HepG2 (cell line): ENCODE measurements at regions not wholly inside any gene's neighbourhood (a gene's known extent, or its start where the extent isn't known, plus 50 kb on each side); places are given as distances from the start of the nearest gene placed in this dataset.

Experiments used
- ATAC-seq: fragments of 200-7000 bp; cut with Tn5 transposase; 3 replicates; pipeline ENCODE4 v1.9.1; 2020; ENCODE audit warnings: mild to moderate bottlenecking, moderate library complexity
- BruUV-seq: library from RNA; stranded (reverse); fragments of 400-500 nt; replicated peaks from 2 replicates; lab custom pipeline; 2021; lab: Mats Ljungman, UMichigan
- CTCF ChIA-PET: fragments of 300-600 bp; formaldehyde crosslinking; extraction: SDS; loops from one replicate; lab custom pipeline; 2021; ENCODE audit warnings: low total read pairs, inconsistent platforms, low intra/inter-chr PET ratio; lab: Yijun Ruan, JAX
- POLR2A ChIA-PET: fragments of 350-600 bp; sonication (Branson Sonifier 250); formaldehyde crosslinking; loops from one replicate; lab custom pipeline; 2020; ENCODE audit warnings: antibody characterized with exemption, inconsistent platforms; lab: Yijun Ruan, JAX
- DNase-seq: peaks from one replicate; pipeline ENCODE4 v3.0.0-alpha.2; 2015; ENCODE audit warnings: low spot score
- FAIRE-seq: peaks from 3 replicates; lab custom pipeline; 2011; peaks lifted over from hg19 to GRCh38; lab: Jason Lieb, UNC
- H2AFZ ChIP-seq: one replicate; pipeline ENCODE4 v1.6.1; 2011; ENCODE audit warnings: low read length, inconsistent platforms
- H3K27ac ChIP-seq: fragments of 300-600 bp; 3 replicates; pipeline ENCODE4 v1.8.0; 2011; ENCODE audit warnings: mixed run types, mild to moderate bottlenecking, mixed read lengths, low read length, inconsistent platforms; ENCODE audit not compliant: insufficient read depth; ENCODE audit errors: extremely low read length
- H3K27me3 ChIP-seq, 2 experiments: fragments of 200-600 bp in 1 of 2; 2 replicates in 1 of 2; 3 replicates in 1 of 2; pipeline versions ENCODE4 v1.6.0 to v1.8.0; 2011; ENCODE audit warnings: low read length in 2 of 2, mild to moderate bottlenecking in 2 of 2, moderate library complexity in 2 of 2, inconsistent platforms in 1 of 2; ENCODE audit not compliant: insufficient read depth in 2 of 2, control insufficient read depth in 1 of 2
- H3K36me3 ChIP-seq, 2 experiments: fragments of 200-600 bp in 1 of 2; replicated peaks in 1 of 2; 2 replicates in 1 of 2; 3 replicates in 1 of 2; pipeline versions ENCODE4 v1.5.1 to v1.8.0; 2011; ENCODE audit warnings: low read length in 2 of 2, inconsistent platforms in 1 of 2; ENCODE audit not compliant: insufficient read depth in 2 of 2, control insufficient read depth in 1 of 2
- H3K4me1 ChIP-seq: 2 replicates; pipeline ENCODE4 v1.5.1; 2012; ENCODE audit warnings: low read length, inconsistent platforms; ENCODE audit not compliant: insufficient read depth
- H3K4me2 ChIP-seq: 2 replicates; pipeline ENCODE4 v1.6.0; 2011; ENCODE audit warnings: low read depth, low read length, inconsistent platforms
- H3K4me3 ChIP-seq, 3 experiments: fragments of 200-600 bp in 1 of 3; sonication (generic), shearing (Covaris generic) in 1 of 3; replicated peaks in 1 of 3; 2 replicates each; pipeline ENCODE4 v1.5.1; 2011 to 2016; ENCODE audit warnings: low read length in 3 of 3, inconsistent platforms in 2 of 3, low read depth in 2 of 3, mild to moderate bottlenecking in 2 of 3, control low read depth in 1 of 3, mixed read lengths in 1 of 3; ENCODE audit not compliant: insufficient read depth in 1 of 3
- H3K79me2 ChIP-seq: one replicate; pipeline ENCODE4 v1.6.1; 2011; ENCODE audit warnings: low read length, inconsistent platforms; ENCODE audit not compliant: insufficient read depth
- H3K9ac ChIP-seq: 2 replicates; pipeline ENCODE4 v1.6.0; 2011; ENCODE audit warnings: mild to moderate bottlenecking, low read depth, low read length, inconsistent platforms; ENCODE audit not compliant: insufficient read depth
- H3K9me3 ChIP-seq: 2 replicates; pipeline ENCODE4 v1.5.1; 2012; ENCODE audit warnings: mild to moderate bottlenecking, low read length
- H4K20me1 ChIP-seq: 2 replicates; pipeline ENCODE4 v1.6.0; 2011; ENCODE audit warnings: inconsistent platforms, mild to moderate bottlenecking, low read length, moderate library complexity; ENCODE audit not compliant: insufficient read depth
- KDM6A ChIP-seq: IDR thresholded peaks from 2 replicates; pipeline ENCODE4 v1.6.1; 2016; ENCODE audit warnings: low read depth
- MYC ChIP-seq: sonication (generic); formaldehyde crosslinking; IDR thresholded peaks from 2 replicates; pipeline ENCODE4 v1.9.0; 2021; ENCODE audit warnings: missing genetic modification reagents, borderline replicate concordance
- SIX1 ChIP-seq: sonication (generic); formaldehyde crosslinking; IDR thresholded peaks from 2 replicates; pipeline ENCODE4 v1.4.0; 2020; ENCODE audit warnings: missing genetic modification reagents, borderline replicate concordance
- ZNF549 ChIP-seq: sonication (generic); formaldehyde crosslinking; IDR thresholded peaks from 2 replicates; pipeline ENCODE4 v1.5.0; 2020; ENCODE audit warnings: missing genetic modification reagents
- WGBS: methylation state at CpG from one replicate; pipeline ENCODE4 v1.1.6; 2017; ENCODE audit warnings: low lambda C conversion rate; 5-methylcytosine and 5-hydroxymethylcytosine counted together
- in situ Hi-C: cut with HindIII; loops from 2 replicates; pipeline ENCODE4 v1.10.0; 2017; ENCODE audit warnings: low pct_unique_long_range_greater_than_20kb; ENCODE audit not compliant: extremely low pct_ligation_motif_present
- intact Hi-C: fragments of 100-400 bp; cut with micrococcal nuclease; formaldehyde crosslinking; loops from one replicate; pipeline ENCODE4 v1.10.0; 2022; ENCODE audit not compliant: unreplicated experiment
- TF ChIP-seq, protein P1 (sequence below): sonication (generic); formaldehyde crosslinking; IDR thresholded peaks from 2 replicates; pipeline ENCODE4 v1.5.0; 2020; ENCODE audit warnings: mild to moderate bottlenecking, missing genetic modification reagents
- TF ChIP-seq, protein P2 (sequence below): sonication (generic); formaldehyde crosslinking; IDR thresholded peaks from 2 replicates; pipeline ENCODE4 v1.4.0; 2020; ENCODE audit warnings: mild to moderate bottlenecking, missing genetic modification reagents
- TF ChIP-seq, protein P3 (sequence below): IDR thresholded peaks from 2 replicates; pipeline ENCODE4 v1.6.1; 2016; ENCODE audit warnings: missing compliant biosample characterization, missing genetic modification reagents, borderline replicate concordance
- TF ChIP-seq, protein P4 (sequence below): sonication (generic); formaldehyde crosslinking; IDR thresholded peaks from 2 replicates; pipeline ENCODE4 v1.4.0; 2020; ENCODE audit warnings: mild to moderate bottlenecking, missing genetic modification reagents

DNA sequence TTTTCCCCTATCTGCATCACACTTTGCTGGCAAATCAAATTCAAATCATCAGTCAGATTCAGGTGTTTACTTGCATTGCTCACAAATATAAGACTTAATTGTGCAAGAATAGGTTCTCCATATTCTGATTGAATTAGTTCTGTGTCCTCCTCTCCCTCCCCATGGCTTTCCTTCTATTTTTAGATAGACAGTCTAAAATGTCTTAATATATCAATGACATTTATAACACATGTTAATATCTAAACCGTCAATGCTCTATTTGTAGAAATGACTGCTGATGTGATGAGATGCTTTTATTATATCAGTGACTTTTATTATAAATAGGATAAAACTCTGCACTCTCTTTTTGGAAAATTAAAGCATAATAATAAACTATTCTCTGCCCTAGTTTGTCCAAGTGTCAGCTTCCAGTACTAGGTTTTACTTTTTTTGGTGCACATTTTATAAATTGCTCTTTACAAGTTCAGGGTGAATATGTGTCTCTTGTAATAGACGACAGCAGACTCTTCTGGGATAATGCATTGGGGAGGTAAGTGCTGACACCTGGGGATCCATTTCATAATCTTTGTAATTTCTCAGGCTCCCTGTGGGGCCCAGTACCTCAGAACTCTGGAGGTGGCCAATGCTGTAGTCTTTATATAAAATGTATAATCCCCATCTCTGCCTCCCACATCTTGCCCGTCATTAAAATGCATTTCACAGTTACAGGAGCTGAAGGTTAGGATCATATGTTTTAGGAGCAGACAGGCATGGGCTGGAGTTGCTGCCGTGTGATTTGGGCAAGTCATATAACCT lies 321.5 kb downstream of the BRINP1 start:
- in situ Hi-C loops, result no loop called here
- TF ChIP-seq ZNF549 (CRISPR knock-in tag) (no peak), SIX1 (no peak), MYC (CRISPR knock-in tag) (no peak), KDM6A (CRISPR knock-in tag) (no peak)
- TF ChIP-seq, protein P1, sequence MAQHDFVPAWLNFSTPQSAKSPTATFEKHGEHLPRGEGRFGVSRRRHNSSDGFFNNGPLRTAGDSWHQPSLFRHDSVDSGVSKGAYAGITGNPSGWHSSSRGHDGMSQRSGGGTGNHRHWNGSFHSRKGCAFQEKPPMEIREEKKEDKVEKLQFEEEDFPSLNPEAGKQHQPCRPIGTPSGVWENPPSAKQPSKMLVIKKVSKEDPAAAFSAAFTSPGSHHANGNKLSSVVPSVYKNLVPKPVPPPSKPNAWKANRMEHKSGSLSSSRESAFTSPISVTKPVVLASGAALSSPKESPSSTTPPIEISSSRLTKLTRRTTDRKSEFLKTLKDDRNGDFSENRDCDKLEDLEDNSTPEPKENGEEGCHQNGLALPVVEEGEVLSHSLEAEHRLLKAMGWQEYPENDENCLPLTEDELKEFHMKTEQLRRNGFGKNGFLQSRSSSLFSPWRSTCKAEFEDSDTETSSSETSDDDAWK (CRISPR knock-in tag), result no peak
- TF ChIP-seq, protein P2, sequence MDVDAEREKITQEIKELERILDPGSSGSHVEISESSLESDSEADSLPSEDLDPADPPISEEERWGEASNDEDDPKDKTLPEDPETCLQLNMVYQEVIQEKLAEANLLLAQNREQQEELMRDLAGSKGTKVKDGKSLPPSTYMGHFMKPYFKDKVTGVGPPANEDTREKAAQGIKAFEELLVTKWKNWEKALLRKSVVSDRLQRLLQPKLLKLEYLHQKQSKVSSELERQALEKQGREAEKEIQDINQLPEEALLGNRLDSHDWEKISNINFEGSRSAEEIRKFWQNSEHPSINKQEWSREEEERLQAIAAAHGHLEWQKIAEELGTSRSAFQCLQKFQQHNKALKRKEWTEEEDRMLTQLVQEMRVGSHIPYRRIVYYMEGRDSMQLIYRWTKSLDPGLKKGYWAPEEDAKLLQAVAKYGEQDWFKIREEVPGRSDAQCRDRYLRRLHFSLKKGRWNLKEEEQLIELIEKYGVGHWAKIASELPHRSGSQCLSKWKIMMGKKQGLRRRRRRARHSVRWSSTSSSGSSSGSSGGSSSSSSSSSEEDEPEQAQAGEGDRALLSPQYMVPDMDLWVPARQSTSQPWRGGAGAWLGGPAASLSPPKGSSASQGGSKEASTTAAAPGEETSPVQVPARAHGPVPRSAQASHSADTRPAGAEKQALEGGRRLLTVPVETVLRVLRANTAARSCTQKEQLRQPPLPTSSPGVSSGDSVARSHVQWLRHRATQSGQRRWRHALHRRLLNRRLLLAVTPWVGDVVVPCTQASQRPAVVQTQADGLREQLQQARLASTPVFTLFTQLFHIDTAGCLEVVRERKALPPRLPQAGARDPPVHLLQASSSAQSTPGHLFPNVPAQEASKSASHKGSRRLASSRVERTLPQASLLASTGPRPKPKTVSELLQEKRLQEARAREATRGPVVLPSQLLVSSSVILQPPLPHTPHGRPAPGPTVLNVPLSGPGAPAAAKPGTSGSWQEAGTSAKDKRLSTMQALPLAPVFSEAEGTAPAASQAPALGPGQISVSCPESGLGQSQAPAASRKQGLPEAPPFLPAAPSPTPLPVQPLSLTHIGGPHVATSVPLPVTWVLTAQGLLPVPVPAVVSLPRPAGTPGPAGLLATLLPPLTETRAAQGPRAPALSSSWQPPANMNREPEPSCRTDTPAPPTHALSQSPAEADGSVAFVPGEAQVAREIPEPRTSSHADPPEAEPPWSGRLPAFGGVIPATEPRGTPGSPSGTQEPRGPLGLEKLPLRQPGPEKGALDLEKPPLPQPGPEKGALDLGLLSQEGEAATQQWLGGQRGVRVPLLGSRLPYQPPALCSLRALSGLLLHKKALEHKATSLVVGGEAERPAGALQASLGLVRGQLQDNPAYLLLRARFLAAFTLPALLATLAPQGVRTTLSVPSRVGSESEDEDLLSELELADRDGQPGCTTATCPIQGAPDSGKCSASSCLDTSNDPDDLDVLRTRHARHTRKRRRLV (CRISPR knock-in tag), result no peak
- TF ChIP-seq, protein P3, sequence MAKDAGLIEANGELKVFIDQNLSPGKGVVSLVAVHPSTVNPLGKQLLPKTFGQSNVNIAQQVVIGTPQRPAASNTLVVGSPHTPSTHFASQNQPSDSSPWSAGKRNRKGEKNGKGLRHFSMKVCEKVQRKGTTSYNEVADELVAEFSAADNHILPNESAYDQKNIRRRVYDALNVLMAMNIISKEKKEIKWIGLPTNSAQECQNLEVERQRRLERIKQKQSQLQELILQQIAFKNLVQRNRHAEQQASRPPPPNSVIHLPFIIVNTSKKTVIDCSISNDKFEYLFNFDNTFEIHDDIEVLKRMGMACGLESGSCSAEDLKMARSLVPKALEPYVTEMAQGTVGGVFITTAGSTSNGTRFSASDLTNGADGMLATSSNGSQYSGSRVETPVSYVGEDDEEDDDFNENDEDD (CRISPR knock-in tag), result no peak
- TF ChIP-seq, protein P4, sequence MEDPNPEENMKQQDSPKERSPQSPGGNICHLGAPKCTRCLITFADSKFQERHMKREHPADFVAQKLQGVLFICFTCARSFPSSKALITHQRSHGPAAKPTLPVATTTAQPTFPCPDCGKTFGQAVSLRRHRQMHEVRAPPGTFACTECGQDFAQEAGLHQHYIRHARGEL, result no peak
- H3K27ac ChIP-seq, result no peak overlapping the region
- BruUV-seq, result no TSS peak
- H3K9me3 ChIP-seq, result peaks cover 63% of the 10 kb centered on the region
- POLR2A ChIA-PET, result no interaction called here
- no peak overlapping the region for H3K9ac ChIP-seq
- H2AFZ ChIP-seq, result no peak overlapping the region
- H3K4me3 ChIP-seq, result no peak overlapping the region
- no peaks in the 10 kb centered on the region for H4K20me1 ChIP-seq
- no peaks in the 10 kb centered on the region for H3K27me3 ChIP-seq
- ATAC-seq (no peak), DNase-seq (no peak), FAIRE-seq (no peak)
- no peaks in the 10 kb centered on the region for H3K4me1 ChIP-seq
- WGBS, result 6% methylated on average over 4 of the region's 4 CpGs
- H3K79me2 ChIP-seq, result no peaks in the 10 kb centered on the region
- H3K4me2 ChIP-seq, result no peak overlapping the region
- intact Hi-C loops, result no loop called here
- CTCF ChIA-PET, result no interaction called here
- H3K36me3 ChIP-seq, result no peaks in the 10 kb centered on the region
